HG02885 (cell line): ENCODE measurements at regions not wholly inside any gene's neighbourhood (a gene's known extent, or its start where the extent isn't known, plus 50 kb on each side); places are given as distances from the start of the nearest gene placed in this dataset.

Experiments used
- ATAC-seq: cut with Tn5 transposase; IDR thresholded peaks from one replicate; pipeline ENCODE4 v1.9.1; 2021; ENCODE audit warnings: mild to moderate bottlenecking; ENCODE audit not compliant: unreplicated experiment, poor library complexity

DNA sequence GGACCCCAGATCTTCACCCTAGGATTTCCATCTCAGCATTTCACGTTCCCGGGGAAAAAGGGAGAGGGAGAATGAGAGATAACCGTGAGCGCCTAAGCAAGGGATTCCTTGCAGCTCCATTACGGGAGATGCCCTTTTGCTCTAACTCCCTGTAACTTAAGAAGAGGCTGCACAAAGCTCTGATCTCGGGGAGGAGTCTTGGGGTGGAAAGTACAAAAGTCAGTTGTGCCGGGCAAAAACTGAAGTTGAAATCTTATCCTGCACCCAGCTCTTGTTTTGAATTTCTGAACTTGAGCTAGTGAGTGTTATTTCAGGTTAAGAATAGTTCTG lies 256.4 kb upstream of the SOX21 start:
- ATAC-seq, result no peak

DNA sequence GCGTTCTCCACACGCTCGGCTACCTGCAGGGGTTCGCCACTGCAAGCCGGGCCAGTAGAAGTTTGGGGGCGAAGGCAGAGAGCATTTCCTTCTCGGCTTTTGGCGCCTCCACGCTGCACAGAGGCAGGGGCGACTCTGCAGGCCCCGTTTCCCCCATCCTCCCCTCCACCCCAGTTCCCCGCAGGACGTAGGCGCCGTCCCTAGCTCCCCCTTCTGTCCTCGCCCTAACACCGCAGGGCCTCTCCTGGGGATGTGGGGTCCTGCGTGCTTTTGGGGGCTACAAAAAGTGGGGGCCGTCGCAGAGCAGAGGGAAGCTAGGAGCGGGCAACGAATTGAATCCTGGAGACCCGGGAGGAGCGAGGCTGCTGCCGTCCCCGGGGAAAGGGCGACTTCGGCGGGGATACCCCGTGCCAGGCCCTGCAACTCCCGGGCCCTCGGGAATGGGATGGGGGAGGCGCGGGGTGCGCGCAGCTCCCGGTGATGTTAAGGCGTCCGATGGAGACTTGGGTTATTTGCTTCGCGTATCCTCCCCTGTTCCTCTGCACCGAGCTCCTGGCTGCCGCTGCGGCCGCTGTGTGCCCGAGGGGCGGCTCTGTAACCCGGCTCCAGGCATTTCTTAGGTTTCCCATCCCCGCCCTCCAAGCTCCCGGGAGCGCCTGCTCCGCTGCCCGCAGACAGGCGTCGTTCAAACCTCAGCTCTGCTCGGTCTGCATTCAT lies 255.9 kb upstream of the SOX21 start:
- ATAC-seq, result peak; percentile 16

DNA sequence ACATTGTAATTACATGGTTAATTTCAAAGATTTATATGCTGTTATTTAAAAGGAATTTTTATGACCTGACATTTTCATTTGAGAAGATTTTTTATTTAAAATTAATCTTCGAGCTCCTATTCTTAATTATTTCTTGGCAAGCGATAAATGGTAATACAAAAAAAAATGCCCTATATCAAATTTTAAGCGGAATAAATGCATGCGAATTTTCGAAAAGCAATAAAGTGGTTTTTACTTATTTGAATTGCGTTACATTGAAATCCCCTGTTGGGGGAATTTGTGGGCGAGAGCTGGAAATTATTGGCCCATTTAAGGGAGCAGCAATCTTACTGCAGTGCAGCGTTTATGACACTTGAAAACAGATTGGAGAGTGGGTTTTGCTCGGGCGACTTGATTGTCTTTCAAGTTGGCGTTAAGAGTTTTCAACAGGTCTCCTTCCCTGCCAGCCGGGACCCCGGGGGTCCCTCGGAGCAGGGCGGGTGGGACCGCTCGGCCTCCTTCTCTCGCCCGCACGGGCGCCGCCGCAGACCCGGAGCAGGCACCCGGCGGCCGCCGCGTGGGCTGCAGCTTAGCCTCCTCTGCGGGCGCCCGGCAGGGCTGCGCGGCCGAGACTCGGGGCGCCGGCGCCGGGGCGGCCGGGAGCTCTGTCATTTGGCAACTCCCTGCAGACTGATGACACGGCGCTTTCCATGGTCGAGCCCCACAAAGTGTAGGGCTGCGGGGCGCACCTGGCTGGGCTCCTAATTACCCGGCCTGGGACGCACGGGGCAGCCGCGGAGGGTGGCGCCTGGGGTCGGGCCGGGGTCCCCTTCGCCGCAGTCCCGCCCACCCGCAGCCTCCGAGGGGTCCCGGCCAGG lies 255.1 kb upstream of the SOX21 start:
- ATAC-seq, result peak; percentile 76

DNA sequence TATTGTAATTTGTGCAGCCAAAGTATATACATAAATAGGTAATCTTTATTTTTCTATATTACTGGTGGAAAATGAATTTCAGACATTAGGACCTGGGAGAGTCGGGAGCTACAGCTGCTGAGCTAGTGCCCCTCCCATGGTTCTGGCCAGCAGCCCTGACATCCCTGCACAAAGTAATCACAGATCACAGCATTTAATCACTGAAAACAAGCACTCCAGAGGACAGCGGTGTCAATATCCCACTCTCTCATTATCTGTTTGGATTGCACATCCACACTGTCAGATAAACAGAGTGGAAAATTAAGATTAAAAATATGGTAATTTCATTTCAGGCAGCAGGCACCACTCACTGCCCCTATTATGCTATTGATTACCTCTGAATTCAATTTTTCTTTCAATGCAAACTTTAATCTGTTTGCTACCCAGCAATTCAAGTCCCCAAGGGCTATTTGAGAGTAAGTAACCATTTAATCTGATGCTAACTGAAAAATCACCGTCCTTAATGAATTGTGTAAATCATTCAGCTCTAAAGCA lies 254.1 kb upstream of the SOX21 start:
- no peak for ATAC-seq

DNA sequence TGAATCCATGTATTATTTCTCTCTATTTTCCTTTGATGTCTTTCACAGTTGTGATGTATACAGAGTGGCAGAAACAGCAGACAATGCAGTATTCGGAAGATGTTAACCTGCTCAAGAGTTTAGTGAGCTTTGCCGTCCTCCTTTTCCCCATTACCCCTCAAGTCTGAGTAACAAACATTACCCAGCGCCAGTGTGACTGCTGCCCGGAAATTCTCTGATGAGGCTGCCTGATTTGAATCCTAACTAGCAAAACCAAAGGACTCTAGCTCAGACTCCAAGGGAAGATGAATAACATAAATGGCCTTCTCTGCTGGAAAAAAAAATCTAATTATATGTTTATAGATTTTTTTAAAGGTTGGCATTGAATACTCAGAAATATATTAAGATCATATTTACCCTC lies 247.3 kb upstream of the SOX21 start:
- ATAC-seq, result no peak

DNA sequence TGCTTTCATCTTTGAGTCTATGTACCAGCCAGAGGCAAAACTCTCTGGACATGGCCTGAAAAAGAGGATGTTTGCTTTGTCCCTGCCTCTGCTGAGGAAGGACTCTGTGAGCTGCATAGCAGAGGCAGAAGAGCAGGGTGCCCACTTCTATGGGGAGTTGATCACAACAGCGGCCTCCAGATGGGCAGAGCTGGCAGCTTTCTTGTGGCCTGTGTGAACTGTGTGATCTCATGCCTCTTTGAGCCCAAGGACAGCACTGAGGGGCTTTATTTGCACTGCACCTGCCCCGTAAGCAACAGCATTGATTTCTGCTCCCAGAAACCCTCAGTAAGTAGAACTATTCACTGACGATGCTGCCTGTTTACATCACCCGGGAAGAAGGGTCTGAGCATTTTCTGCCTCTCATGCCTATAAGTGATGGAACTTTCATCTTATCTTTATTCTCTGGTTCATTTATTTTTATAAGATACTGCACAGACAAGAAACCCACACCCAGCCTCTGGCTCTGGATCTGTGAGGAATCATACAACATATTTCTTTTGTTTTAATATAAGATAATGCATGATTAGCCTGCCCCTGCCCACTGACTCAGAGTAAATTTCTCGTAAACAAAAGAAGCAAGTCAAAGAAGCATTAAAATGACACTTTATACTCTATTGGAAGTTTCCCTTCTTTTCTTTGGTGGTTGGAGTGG lies 244.2 kb upstream of the SOX21 start:
- ATAC-seq, result no peak

DNA sequence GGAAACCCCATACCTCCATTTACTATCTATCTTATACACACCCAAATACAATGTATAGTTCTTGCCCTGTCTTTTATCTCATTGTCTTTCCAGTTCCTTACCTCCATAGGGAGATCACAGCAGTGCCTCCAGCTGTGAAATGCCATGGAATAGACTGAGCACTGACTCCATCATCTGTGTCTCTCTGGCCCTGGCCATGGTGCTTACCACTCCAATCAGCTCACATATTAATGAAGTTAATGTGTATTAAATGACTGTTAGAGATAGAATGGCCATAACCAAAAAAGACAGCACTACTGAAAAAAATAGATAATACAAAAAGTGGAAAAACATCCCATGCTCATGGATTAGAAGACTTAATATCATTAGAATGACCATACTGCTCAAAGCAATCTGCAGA lies 240.4 kb upstream of the SOX21 start:
- no peak for ATAC-seq

DNA sequence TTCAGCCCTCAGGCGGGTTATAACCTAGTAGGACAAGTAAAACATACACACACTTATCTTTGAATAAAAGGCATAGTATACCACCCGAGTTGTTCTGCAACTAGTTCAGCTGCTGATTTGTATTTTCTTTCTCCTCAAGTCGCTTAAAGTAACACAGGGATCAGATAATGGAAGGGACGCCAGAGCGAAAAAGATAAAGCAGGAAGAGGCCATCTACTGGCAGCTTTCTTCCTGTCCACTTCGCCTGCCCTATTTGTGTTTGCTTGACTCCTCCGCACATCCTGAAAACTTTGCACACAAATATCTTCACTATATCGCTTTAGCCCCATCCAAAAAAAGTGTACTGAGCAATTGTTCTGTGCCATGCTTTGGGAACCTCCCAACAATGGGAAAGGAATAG lies 238.0 kb upstream of the SOX21 start:
- ATAC-seq, result no peak

DNA sequence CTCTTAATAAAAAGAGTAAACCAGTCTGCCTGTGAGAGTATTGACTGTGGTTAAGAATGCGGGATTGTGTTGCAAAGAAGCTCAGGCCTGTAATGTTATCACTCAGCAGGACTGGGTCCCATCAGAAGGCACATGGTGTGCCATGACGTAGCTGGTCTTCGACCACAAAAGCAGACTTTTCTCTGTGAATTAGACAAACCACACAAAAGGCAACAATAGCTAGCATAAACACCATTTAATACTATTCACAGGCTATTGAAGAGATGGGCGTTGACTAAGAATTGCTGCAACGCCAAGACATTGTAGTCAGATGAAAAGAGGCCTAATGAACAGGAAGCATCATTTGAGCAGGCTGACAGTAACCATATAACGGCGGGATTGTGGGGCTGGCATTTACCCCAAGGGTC lies 235.6 kb upstream of the SOX21 start:
- no peak for ATAC-seq

DNA sequence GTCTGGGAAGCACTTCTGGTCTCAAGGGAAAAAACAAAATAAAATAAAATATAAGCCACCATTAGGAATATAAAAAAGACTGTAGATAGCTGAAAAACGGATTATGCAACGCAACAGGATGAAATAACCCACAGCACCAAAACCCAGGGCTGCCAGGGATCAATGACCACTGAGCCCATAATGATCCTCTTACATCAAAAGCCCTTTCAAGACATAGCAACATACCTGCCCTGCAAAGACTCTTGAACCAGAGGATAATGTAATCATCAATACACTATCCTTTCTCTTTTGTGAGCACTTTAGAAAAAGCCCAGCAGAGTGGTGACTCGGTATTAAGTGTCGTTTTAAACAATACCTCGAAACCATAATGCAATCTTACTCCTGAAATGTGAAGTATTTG lies 235.0 kb upstream of the SOX21 start:
- no peak for ATAC-seq

DNA sequence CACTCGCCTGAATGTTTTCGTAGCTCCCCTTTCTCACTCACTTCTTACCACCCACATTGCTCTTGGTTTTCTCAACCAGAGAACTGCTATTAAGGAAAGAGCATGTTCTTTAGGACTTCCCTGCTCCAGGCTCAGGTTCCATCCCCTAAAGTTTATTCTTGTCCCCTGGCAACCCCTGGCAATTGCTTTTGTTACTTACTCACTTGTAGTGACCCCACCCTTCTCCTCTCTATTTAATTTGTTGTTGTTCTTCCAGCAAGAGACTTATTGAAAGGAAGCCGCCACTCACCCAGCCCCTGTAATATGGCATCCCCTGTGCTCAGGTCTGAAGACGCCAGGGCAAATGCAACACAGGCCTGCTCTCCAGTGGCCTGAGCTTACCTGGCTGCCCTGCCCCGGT lies 233.7 kb upstream of the SOX21 start:
- no peak for ATAC-seq

DNA sequence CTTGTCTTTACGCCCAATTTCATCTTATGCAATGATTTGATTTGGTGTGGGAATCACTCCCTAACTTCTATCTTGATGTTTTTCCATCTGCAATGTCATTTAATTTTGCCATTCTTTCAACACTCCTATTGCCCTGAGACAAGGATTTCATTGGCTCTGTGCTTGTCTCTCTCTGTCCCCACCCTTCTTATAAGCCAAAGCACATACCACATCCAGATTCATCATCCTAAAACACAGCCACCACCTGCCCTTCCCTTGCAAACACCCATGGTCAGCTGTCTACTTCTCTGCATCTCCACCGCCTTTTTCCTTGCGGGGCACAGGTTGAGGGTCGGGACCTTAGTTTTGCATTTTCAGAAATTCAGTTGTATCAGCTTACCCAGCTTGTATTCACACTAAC lies 225.8 kb upstream of the SOX21 start:
- no peak for ATAC-seq

DNA sequence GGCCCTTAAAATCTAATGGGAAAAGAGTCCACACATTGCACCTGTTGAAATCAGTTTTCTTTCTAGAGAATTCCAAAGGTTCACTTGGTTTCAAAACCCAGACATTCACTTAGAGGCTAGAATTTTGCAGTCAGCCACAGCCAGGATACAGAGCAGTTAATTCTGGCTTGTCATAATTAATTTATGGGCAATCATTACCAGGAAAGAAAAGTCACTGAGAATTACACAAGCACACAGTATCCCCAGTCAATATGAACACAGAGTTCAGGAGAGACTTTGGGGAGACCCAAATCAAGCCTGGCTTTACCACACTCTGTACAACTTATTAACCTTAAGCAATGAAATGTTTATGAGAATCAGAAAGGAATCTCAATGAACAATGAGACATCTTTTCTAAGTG lies 224.3 kb upstream of the SOX21 start:
- no peak for ATAC-seq

DNA sequence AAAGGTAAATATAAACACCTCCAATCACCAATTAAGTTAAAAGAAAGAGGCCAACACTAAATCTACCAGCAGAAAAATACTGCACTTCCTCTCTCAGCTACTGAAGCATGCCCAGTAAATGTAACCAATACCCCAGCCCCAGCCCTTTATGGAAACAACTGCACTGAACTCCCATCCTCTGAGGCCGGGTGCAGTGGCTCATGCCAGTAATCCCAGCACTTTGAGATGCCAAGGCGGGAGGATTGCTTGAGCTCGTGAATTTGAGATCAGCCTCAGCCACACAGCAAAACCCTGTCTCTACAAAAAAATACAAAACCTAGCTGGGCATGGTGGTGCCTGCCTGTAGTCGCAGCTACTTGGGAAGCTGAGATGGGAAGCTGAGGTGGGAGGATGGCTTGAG lies 221.6 kb upstream of the SOX21 start:
- no peak for ATAC-seq

DNA sequence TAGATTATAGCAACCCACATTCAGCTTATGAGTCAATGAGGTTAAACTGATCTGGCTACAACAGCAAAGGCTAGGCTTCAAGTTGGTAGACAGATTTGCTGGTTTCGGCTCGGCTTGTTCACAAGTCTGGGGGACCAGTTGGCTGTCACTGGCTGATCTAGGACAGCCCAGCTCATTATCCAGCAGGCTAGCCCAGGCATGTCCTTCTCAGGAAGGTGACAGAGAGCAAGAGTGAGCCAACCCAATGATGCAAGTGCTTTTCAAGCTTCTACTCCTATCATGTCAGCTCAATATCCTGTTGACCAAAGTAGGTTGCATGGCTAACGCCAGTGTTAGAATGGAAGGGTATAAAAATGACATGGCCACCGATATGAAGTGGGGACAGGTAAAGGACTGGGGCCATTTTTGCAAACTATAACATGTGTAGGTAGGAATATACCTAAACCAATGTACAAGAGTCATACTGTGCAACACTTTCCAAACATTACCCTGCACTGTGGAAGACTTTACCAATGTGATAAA lies 220.9 kb upstream of the SOX21 start:
- no peak for ATAC-seq

DNA sequence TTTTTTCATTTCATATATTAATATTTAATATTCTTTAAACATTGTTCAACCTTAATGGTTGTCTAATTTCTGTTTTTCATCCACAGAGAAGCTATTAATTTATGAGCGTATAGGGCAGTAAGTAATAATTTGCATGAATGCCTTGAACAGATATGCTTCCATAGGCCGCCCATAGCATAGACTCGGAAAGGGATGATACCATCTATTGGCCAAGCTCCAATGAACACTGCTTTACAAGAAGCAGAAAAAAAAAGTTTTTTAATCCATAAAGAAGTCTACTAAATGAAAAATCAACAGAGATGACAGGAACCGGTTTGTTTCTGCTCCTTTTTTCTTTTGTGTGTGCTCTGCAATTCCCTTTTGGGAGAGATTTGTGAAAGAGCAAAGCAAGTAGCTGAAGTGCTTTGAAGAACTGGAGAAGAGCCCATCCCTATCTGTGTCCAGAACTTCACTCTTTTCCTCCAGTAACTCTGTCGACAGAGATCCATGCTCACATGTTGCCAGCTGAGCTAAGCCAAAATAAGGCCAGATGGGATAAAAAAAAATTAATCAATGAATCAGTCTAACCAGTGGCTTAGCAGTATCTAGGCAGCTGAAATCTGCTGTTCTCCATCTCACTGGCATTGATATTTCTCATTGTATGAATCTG lies 215.9 kb upstream of the SOX21 start:
- no peak for ATAC-seq

DNA sequence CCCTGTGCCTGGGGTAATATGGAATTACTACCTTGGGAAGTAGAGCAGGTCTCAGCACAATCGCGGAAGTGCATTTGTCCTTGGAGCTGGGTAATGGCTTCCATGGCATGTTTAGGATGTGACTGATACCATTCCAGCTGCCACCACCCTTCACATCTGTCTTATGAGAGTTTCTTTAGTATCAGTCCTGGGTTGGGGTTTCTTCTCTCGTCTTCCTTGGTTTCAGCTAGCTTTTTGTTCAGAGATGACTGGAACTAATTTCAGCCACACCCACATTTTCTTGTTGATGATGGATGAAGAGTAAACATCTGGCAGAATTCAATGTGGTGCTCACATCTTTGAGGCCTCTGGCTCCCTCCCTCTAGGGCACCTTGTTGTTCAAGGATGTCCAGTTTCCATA lies 212.9 kb upstream of the SOX21 start:
- ATAC-seq, result no peak

DNA sequence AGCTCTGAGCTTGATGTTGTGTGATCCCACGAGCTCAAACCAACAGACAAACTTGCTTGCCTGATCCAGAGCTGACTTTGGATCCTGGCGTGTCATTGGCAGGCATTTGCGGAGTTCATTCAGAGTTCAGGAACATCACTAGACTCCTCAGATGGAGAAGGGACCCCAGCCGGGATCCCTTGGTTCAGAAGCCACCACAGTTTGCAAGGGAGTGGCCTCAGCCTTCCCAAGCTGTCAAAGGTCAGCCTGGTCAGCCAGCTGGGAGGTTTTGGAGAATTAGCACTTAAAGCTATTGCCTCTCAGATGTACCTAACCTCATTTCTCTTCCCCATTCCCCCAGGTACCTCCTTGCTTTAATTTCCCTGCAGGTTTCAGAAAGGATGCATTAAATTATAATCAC lies 208.8 kb upstream of the SOX21 start:
- ATAC-seq, result no peak

DNA sequence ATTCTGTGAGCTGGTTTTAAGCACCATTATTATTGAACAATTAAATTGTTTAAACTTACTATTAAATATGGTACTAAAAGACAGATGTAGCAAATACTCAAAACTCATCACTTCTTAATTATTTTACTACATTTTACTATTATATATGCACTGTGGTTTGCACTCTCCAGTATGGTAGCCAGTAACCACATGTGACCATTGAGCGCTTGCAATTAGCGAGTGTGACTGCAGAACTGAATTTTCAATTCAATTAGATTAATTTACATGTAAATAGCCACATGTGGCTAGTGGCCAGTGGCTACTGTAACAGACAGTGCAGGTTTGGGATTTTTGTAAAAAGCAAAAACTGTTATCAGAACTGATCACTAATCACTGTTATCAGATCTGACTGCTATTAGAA lies 208.2 kb upstream of the SOX21 start:
- no peak for ATAC-seq

DNA sequence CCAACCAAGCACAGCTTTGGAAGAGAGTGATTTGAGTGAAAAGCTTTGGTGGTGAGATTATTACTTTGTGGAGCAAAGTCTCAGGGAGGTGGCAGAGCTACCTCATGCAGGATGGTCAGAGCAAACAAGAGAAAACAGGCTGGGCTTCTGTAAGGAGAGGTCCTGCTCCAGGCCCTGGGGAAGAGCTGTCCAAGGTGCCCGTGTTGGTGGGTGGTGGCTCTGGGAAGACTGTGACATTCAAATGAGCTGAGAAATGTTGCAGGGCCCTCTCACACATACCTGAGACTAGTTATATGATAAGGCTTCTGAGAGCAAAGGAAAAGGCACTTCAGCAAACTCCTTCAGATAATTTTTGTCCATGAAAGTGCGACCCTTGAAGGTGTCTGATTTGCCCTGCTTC lies 205.5 kb upstream of the SOX21 start:
- ATAC-seq, result no peak

DNA sequence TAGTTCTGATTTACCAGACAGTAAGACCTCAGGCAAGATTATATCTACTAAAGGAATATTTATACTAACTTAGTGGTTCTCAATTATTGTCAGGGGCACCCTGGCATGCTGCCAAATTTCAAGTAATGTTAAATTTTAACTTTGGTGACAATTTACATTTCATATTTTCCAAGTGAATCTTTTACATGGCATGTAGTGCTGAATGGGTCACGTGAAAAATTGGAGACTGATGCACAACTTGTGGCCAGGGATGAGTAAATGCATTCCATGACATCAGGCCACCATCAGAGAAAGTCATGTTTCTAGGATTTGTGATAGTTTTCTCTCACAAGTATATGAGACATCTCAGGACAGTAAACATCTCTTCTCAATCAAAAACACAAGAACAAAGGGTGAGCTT lies 202.6 kb upstream of the SOX21 start:
- ATAC-seq, result no peak
